GM21825 (cell line): ENCODE measurements at regions not wholly inside any gene's neighbourhood (a gene's known extent, or its start where the extent isn't known, plus 50 kb on each side); places are given as distances from the start of the nearest gene placed in this dataset.

Experiments
- ATAC-seq: cut with Tn5 transposase; IDR thresholded peaks from one replicate; pipeline ENCODE4 v1.9.1; 2021; ENCODE audit warnings: mild to moderate bottlenecking, moderate library complexity; ENCODE audit not compliant: unreplicated experiment

GRCh38 chr4:173860094-173860493 is 330.1 kb upstream of the HAND2 start:
- ATAC-seq = no peak

- no peak for ATAC-seq
Measured at GRCh38 chr4:173859091-173859713, 329.2 kb upstream of the HAND2 start.

- no peak for ATAC-seq
Measured at GRCh38 chr4:173858471-173858870, 328.4 kb upstream of the HAND2 start.

GRCh38 chr4:173857828-173858227 is 327.8 kb upstream of the HAND2 start:
- no peak for ATAC-seq

GRCh38 chr4:173855015-173855414 is 325.0 kb upstream of the HAND2 start:
- no peak for ATAC-seq

- no peak for ATAC-seq
Measured at GRCh38 chr4:173852775-173853174, 322.7 kb upstream of the HAND2 start.

GRCh38 chr4:173845580-173845979 is 315.6 kb upstream of the HAND2 start:
- ATAC-seq = no peak

GRCh38 chr4:173839865-173840264 is 309.8 kb upstream of the HAND2 start:
- no peak for ATAC-seq

GRCh38 chr4:173837517-173837916 is 307.5 kb upstream of the HAND2 start:
- ATAC-seq = no peak

- ATAC-seq = no peak
Measured at GRCh38 chr4:173835903-173836302, 305.9 kb upstream of the HAND2 start.

- no peak for ATAC-seq
Measured at GRCh38 chr4:173834151-173834550, 304.1 kb upstream of the HAND2 start.

- ATAC-seq = no peak
Measured at GRCh38 chr4:173829565-173829964, 299.5 kb upstream of the HAND2 start.

GRCh38 chr4:173827707-173828106 is 297.7 kb upstream of the HAND2 start:
- no peak for ATAC-seq

- no peak for ATAC-seq
Measured at GRCh38 chr4:173821876-173822275, 291.8 kb upstream of the HAND2 start.

GRCh38 chr4:173821036-173821435 is 291.0 kb upstream of the HAND2 start:
- ATAC-seq = no peak

GRCh38 chr4:173807347-173807746 is 277.3 kb upstream of the HAND2 start:
- ATAC-seq = no peak

- ATAC-seq = no peak
Measured at GRCh38 chr4:173805884-173806283, 275.9 kb upstream of the HAND2 start.

- ATAC-seq = no peak
Measured at GRCh38 chr4:173802662-173803022, 272.6 kb upstream of the HAND2 start.

- no peak for ATAC-seq
Measured at GRCh38 chr4:173801876-173802661, 272.0 kb upstream of the HAND2 start.

GRCh38 chr4:173801361-173801760 is 271.3 kb upstream of the HAND2 start:
- ATAC-seq = no peak

- ATAC-seq = no peak
Measured at GRCh38 chr4:173797296-173797695, 267.3 kb upstream of the HAND2 start.

GRCh38 chr4:173794662-173795061 is 264.6 kb upstream of the HAND2 start:
- no peak for ATAC-seq
